Right kidney (tissue), 1 donor: ENCODE measurements at regions not wholly inside any gene's neighbourhood (a gene's known extent, or its start where the extent isn't known, plus 50 kb on each side); places are given as distances from the start of the nearest gene placed in this dataset.

Experiments used
- DNase-seq: peaks from one replicate; pipeline ENCODE4 v3.0.0-alpha.2; 2016

- DNase-seq: no peak
Measured at GRCh38 chr6:140083375-140083774, 708.9 kb upstream of the CITED2 start.

DNA sequence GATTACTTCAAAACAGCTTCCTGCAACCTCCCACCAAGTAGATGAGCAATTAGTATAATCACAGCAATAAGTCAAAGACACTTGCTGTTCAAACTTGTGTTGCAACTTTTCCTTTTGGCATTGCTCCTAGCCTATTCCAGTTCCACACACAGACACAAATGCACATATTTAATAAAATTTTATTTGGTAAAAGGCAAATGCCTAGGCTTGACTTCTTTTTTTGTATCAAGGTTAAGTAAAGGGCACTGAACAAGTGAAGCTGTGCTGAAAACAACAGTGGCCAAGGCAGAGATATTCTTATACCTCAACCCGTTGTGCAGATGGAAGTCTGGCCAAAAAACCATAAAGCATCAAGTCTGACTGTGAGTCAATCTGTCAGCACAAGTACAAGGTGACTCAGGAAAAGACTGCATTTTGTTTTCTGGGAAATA, 708.4 kb upstream of the CITED2 start:
- no peak for DNase-seq

- DNase-seq: no peak
Measured at GRCh38 chr6:140079328-140079727, 704.9 kb upstream of the CITED2 start.

GRCh38 chr6:140078561-140079125, 704.2 kb upstream of the CITED2 start:
- peak; percentile 34 for DNase-seq

GRCh38 chr6:140077827-140078560, 703.5 kb upstream of the CITED2 start:
- DNase-seq: no peak

DNA sequence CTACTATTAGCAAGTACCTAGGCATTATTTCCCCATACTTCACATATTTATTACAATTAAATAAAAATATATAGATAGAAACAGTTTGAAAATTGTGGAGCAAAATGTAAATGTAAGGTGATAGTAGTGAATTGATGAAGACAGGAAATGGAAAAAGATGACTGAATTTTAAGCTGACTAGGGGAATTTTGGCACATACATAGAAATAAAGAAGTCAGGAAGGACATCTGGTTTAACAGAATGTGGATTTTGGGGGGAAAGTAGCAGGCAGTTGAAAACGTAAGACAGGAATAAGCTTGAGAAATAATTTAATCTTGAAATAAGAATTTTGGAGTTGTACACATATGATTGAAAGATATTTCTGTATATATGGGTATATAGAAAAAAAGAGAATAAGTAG, 701.7 kb upstream of the CITED2 start:
- no peak for DNase-seq

DNA sequence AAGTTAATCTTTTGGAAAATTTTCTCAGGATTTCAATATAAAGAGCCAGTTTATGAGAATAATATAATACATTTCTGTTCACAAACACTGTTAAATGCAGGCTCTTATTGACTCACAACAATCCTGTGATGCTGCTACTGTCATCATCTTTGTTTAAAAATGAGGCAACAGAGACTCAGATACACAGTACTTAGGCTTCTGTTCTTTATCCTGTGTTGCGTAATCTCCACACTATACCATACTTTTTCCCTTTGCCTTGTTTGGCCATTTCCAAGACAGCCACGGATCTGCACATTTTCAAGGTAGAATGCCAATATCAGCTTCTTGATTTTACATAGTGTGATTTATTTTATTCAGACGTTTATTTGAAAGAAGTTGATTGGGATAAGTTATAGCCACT, 699.0 kb upstream of the CITED2 start:
- DNase-seq: no peak

- DNase-seq: no peak
Measured at GRCh38 chr6:140071601-140072062, 697.2 kb upstream of the CITED2 start.

- no peak for DNase-seq
Measured at GRCh38 chr6:140070846-140071473, 696.5 kb upstream of the CITED2 start.

DNA sequence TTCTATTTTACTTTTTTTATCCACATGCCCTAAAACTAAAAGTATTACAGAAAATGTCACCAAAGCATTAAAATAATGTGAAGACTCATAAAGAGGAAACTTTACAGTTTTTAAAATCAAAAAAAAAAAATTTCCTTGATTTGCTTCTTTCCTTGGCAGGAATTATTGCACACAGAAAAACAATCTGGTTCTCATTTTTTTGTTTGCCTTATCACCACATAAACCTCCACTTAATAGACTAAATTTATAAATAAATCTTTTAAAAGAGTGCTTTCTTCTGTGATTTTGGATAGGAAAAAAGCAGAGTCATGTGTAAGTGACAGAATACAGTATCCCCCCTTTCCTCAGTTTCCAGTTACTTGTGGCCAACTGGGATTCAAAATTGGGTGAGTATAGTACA, 695.1 kb upstream of the CITED2 start:
- no peak for DNase-seq

DNA sequence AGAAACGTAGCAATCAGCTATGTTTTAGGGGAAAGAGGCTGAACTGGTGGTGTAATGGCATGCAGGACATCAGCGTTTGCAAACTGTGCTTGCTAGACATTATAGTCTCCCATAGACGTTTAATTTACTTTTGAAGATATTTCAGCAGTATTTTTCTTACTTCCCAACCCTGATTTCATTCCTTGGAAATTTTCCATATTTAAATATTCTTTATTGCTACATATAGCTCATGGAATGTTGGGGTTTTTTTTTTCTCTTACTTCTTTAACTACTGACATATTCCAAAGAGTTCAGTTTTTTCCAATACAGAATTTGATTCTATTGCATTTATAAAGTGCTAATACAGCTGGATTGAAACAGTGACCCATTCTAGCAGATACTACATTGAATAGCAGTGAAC, 694.4 kb upstream of the CITED2 start:
- DNase-seq: no peak

DNA sequence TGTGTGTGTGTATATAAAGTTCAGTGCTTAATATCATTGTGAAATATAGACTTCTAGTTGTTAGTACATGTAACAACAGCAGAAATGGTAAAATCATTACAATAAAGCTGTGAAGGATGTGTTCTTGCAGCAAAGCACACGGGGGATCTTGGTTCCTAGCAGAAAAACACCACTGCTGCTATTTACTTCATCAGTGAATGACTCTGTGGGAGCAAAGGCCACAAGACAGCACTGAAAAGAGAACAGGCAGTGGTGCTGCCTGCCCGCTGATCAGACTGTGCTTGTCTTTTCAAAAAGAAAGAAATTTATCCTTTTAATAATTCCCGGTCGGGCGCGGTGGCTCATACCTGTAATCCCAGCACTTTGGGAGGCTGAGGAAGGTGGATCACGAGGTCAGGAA, 689.9 kb upstream of the CITED2 start:
- no peak for DNase-seq

GRCh38 chr6:140063021-140063399, 688.6 kb upstream of the CITED2 start:
- no peak for DNase-seq

- peak; percentile 37 for DNase-seq
Measured at GRCh38 chr6:140062043-140063020, 687.9 kb upstream of the CITED2 start.

DNA sequence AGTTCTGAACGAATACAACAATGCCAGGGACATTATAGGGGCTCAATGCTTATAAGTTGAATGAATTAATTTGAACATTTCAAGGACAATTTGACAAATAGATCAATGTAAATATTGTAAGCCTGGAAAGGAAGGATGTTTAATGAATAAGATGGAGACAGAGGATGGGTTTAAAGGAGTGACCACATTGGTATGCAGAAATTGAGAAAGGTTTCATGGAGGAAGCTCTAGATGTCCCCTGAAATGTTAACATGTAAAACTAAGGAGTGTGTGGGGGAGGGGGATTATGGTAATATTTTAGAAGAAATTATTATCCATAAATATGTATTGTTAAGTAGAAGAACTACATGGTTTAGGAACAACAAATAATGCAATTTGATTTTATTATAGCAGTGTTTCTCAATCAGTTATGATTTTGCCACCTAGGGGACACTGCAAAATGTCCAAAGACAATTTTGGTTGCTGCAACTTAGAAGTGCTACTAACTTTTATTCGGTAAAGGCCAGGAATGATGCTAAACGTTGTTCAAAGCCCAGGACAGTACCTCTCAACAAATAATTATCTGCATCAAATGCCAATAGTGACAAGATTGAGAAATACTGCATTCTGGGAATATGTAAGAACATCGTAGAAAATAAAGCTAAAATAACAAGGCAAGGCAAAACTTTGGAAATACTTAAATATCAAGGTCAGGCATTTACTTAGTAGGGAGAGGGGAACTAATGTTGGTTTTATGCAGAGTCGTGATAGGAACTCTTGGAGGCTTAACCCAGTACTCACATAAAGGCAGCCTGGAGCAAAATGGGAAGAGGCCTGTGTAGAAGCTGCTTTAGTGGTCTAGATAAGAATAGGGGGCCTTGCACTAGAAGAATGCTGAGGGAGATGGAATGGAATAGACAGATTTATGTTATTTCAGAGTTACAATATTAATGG, 686.9 kb upstream of the CITED2 start:
- no peak for DNase-seq

DNA sequence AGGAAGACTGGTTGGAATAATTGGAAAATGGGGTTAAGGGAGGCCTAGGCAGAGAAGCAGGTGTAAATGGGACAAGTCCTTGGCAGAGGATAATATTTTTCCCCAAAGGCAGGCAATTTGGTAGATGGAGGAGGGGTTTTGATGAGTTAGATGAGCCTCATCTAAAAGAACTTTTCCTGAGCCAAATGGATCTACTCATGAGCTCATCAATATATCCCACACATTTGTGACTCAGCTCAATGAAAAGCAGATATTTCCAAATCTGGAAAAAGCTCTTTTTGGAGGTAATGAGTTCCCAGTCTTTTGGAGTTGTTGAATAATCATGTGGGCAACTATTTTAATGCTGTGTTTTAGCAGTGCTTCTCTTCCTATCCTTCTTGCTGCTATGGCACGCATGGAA, 685.5 kb upstream of the CITED2 start:
- no peak for DNase-seq

DNA sequence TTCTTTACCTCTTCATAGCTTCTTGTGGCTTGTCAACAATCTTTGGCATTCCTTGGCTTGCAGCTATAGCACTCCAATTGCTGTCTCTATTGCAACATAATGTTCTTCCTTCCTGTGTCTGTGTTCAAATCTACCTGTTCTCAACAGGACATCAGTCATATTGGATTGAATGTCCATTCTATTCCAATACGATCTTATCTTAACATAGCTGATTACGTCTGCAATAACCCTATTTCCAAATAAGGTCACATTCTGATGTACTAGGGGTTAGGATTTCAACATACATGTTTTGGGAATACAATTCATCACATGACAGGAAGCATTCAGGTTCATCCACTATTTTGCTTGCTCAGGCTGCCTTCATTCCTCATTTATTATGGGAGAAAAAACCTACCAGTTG, 684.4 kb upstream of the CITED2 start:
- no peak for DNase-seq

- DNase-seq: no peak
Measured at GRCh38 chr6:140052736-140053729, 678.6 kb upstream of the CITED2 start.

GRCh38 chr6:140051521-140052512, 677.4 kb upstream of the CITED2 start:
- DNase-seq: no peak
